Fibroblast of mammary gland (primary cell): ENCODE measurements at regions not wholly inside any gene's neighbourhood (a gene's known extent, or its start where the extent isn't known, plus 50 kb on each side); places are given as distances from the start of the nearest gene placed in this dataset.
"Not testable (repeated sequence)": the region's sequence is repeated elsewhere in the genome, so short reads cannot be mapped to it uniquely, and the experiment has no call there.

ENCODE experiments used
- DNase-seq: peaks from one replicate; pipeline ENCODE4 v3.0.0-alpha.2; 2010; ENCODE audit warnings: low read depth
- H3K4me3 ChIP-seq: 2 replicates; pipeline ENCODE4 v1.5.1; 2011; ENCODE audit warnings: low read depth, mild to moderate bottlenecking, low read length, moderate library complexity; ENCODE audit not compliant: control insufficient read depth
- TF ChIP-seq, protein P1 (sequence below): conservative IDR thresholded peaks from 2 replicates; pipeline ENCODE4 v1.5.1; 2011; ENCODE audit warnings: low read depth, low read length, inconsistent platforms; ENCODE audit not compliant: control insufficient read depth, insufficient read depth

DNA sequence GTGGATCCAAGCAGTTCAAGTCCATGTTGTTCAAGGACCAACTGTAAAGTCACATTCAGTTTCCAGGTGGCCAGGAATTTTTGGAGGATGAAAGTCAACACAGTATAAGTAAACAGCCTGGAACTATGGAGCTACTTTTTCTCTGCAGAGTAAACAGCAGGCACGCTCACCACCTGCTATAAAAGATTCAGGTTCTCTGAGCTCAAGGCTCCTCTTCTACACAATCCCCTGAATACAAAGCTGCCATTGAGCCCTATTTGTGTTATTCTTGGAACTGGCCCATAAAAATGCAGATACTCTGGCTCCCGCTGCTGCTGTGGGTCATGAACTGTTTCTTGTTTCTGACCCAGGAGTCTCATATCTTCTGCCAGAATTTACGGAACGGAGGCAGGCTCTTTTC, 56.9 kb upstream of the PRR5 start:
- DNase-seq, result no peak
- H3K4me3 ChIP-seq, result no peak overlapping the region
- TF ChIP-seq, protein P1, sequence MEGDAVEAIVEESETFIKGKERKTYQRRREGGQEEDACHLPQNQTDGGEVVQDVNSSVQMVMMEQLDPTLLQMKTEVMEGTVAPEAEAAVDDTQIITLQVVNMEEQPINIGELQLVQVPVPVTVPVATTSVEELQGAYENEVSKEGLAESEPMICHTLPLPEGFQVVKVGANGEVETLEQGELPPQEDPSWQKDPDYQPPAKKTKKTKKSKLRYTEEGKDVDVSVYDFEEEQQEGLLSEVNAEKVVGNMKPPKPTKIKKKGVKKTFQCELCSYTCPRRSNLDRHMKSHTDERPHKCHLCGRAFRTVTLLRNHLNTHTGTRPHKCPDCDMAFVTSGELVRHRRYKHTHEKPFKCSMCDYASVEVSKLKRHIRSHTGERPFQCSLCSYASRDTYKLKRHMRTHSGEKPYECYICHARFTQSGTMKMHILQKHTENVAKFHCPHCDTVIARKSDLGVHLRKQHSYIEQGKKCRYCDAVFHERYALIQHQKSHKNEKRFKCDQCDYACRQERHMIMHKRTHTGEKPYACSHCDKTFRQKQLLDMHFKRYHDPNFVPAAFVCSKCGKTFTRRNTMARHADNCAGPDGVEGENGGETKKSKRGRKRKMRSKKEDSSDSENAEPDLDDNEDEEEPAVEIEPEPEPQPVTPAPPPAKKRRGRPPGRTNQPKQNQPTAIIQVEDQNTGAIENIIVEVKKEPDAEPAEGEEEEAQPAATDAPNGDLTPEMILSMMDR, result no peak

GRCh38 chr22:44643526-44644101, 58.4 kb upstream of the PRR5 start:
- H3K4me3 ChIP-seq, result not testable (repeated sequence)
- peak; percentile 41 for DNase-seq

DNA sequence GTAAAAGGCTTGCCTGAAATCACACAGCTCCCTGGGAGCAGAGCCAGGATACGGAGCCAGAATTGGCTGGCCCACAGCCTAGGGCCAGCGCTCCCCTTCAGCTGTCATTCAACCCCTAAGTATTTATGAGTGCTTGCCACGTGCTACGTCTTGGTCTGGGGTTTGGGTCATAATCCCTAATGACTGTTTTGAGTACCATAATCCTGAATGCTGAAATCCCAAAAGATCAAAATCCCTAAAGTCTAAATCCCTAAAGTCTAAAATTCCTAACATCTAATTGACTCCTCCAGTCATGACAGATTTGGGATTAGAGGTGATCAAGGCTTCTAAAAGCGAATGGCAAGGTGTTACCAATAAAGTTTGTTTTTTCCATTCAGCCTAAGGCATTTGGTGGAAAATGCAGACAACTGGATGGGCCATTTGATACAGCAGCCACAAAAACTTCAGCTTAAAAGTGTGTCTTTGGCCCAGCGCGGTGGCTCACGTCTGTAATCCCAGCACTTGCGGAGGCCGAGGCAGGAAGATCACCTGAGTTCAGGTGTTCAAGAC, 59.8 kb upstream of the PRR5 start:
- no peak for DNase-seq
- TF ChIP-seq, protein P1, result no peak
- H3K4me3 ChIP-seq, result no peak overlapping the region

DNA sequence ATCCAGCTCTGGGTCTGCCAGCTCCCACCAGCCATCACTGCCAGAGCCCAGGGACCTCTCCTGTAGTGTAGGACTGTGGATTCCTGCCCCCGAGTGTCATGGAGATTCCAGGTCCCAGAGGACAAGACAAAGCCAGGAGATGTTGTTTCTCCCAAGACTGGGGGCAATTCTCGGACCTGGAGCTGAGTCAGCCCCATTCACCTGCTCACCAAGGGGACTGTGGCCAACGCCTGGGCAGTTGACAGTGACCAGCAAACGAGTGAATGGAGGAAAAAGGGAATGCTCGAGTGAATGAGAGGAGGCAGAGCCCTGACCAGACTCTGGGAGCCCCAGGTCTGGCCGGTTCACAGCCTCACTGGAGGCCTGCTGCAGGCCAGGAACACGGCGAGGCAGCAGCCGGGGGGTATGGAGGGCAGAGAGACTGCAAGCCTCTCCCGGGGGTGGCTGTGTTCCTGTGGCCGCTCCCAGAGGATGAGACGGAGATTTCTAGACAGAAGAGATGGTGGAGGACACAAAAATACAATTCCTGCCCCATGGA, 61.3 kb upstream of the PRR5 start:
- TF ChIP-seq, protein P1, result no peak
- no peak overlapping the region for H3K4me3 ChIP-seq
- no peak for DNase-seq

- no peak overlapping the region for H3K4me3 ChIP-seq
- TF ChIP-seq, protein P1, result no peak
- no peak for DNase-seq
Measured at GRCh38 chr22:44639891-44640617, 62.0 kb upstream of the PRR5 start.

GRCh38 chr22:44638971-44639760, 62.8 kb upstream of the PRR5 start:
- no peak overlapping the region for H3K4me3 ChIP-seq
- peak; percentile 58 for DNase-seq
- TF ChIP-seq, protein P1, result no peak

DNA sequence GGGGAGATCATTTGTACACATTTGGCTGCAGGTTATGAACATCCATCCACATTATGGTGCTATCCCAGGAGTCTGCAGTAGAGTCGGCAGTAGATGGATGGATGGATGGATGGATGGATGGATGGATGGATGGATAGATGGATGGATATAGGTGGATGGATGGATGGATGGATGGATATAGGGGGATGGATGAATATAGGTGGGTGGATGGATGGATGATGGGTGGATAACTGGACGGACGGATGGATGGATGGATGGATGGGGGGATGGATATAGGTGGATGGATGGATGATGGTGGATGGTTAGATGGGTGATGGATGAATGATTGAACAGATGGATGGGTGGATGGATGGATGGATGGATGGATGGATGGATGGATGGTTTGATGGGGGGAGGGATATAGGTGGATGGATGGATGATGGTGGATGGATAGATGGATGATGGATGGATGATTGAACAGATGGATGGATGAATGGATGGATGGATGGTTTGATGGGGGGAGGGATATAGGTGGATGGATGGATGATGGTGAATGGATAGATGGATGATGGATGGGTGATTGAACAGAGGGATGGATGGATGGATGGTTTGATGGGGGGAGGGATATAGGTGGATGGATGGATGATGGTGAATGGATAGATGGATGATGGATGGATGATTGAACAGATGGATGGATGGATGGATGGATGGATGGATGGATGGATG, 65.3 kb upstream of the PRR5 start:
- not testable (repeated sequence) for DNase-seq, H3K4me3 ChIP-seq

- DNase-seq, H3K4me3 ChIP-seq: not testable (repeated sequence)
Measured at GRCh38 chr22:44635567-44635966, 66.4 kb upstream of the PRR5 start.
